ENCODE measurements at regions not wholly inside any gene's neighbourhood (a gene's known extent, or its start where the extent isn't known, plus 50 kb on each side); places are given as distances from the start of the nearest gene placed in this dataset.

DNA sequence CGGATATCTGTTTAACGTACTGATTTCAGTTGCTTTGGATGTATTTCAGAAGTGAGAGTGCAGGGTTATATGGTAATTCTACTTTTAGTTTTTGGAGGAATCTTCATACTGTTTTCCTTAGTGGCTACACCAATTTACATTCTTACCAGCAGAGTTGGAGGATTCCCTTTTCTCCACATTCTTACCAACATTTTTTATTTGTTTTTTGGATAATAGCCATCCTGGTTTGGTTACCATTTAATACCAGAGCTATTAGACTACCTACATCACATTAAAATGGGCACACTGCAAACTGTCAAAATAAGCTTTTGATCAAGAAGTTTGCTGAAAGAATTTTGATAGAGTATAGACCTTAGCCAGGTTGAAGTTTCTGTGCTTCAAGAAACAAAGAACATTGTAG, 217.2 kb upstream of the CFAP20DC start:
- H3K4me1 ChIP-seq: peaks cover 0 to 10% (median 0%) of the 10 kb centered on the region in 12 donors
- H3K27me3 ChIP-seq: no peaks in the 10 kb centered on the region
- no peak overlapping the region for H3K4me3 ChIP-seq
- intact Hi-C loops (cut with DNase I): no loop called here
- TF ChIP-seq POLR2A (IDR thresholded peaks at IDR 0.05): no peak
- TF ChIP-seq, protein P1, sequence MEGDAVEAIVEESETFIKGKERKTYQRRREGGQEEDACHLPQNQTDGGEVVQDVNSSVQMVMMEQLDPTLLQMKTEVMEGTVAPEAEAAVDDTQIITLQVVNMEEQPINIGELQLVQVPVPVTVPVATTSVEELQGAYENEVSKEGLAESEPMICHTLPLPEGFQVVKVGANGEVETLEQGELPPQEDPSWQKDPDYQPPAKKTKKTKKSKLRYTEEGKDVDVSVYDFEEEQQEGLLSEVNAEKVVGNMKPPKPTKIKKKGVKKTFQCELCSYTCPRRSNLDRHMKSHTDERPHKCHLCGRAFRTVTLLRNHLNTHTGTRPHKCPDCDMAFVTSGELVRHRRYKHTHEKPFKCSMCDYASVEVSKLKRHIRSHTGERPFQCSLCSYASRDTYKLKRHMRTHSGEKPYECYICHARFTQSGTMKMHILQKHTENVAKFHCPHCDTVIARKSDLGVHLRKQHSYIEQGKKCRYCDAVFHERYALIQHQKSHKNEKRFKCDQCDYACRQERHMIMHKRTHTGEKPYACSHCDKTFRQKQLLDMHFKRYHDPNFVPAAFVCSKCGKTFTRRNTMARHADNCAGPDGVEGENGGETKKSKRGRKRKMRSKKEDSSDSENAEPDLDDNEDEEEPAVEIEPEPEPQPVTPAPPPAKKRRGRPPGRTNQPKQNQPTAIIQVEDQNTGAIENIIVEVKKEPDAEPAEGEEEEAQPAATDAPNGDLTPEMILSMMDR (IDR thresholded peaks at IDR 0.05): no peak
- no peaks in the 10 kb centered on the region for H3K36me3 ChIP-seq
- H3K9me3 ChIP-seq: no peaks in the 10 kb centered on the region
- H3K27ac ChIP-seq: no peak overlapping the region
- ATAC-seq (no peak), DNase-seq (no peak)
- 93 to 98% (median 95%) methylated on average over 2 of the region's 2 CpGs for WGBS, 4 donors

DNA sequence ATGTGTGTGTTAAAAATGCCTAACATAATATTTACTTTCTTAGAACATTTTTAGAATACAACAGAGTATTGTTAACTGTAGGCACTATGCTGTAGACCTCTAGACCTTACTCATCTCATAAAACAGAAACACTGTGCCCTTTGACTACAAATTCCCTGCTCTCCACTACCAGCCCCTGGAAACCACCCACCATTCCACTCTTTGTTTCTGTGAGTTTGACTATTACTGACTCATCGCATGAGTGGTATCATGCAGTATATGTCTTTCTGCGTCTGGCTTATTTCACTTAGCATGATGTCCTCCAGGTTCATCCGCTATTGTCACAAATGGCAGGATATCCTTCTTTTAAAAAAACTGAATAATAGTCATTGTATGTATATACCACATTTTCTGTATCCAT, 216.7 kb upstream of the CFAP20DC start:
- H3K27ac ChIP-seq: no peak overlapping the region
- H3K4me3 ChIP-seq: no peak overlapping the region
- ATAC-seq (no peak), DNase-seq (no peak)
- H3K4me1 ChIP-seq: peaks cover 0 to 10% (median 0%) of the 10 kb centered on the region in 12 donors
- H3K9me3 ChIP-seq: no peaks in the 10 kb centered on the region
- TF ChIP-seq POLR2A (IDR thresholded peaks at IDR 0.05): no peak
- TF ChIP-seq, protein P1 (IDR thresholded peaks at IDR 0.05): no peak
- no peaks in the 10 kb centered on the region for H3K36me3 ChIP-seq
- H3K27me3 ChIP-seq: no peaks in the 10 kb centered on the region
- intact Hi-C loops (cut with DNase I): no loop called here
- WGBS, 4 donors: 81 to 88% (median 85%) methylated on average over 3 of the region's 3 CpGs

DNA sequence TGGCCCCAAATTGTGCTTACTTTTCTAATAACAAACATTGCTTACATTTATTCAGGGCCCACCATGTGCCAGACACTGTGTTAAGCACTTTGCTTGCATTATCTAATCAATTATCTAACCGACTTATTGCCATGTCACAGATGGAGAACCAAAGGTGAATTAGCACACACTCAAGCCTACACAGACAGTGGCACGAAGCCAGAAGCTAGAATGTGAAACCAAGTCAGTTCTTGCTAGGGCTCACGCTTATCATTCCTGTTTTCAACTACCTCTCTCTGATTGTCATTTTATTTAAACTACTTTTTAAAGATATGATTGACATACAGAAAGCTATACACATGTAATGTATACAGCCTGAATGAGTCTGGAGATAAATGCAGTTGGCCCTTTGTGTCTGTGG, 215.7 kb upstream of the CFAP20DC start:
- no peak for DNase-seq
- Histone ChIP-seq H3K27ac (no peak overlapping the region), H3K27me3 (no peaks in the 10 kb centered on the region), H3K4me1 (peaks cover 0 to 16% (median 0%) of the 10 kb centered on the region in 12 donors), H3K9me3 (no peaks in the 10 kb centered on the region), H3K4me3 (no peak overlapping the region), H3K36me3 (no peaks in the 10 kb centered on the region)
- no peak for TF ChIP-seq POLR2A (IDR thresholded peaks at IDR 0.05)
- TF ChIP-seq, protein P1 (IDR thresholded peaks at IDR 0.05): no peak
- intact Hi-C loops (cut with DNase I): no loop called here
- ATAC-seq: no peak
- WGBS, 4 donors: 72 to 77% (median 74%) methylated on average over 3 of the region's 3 CpGs

DNA sequence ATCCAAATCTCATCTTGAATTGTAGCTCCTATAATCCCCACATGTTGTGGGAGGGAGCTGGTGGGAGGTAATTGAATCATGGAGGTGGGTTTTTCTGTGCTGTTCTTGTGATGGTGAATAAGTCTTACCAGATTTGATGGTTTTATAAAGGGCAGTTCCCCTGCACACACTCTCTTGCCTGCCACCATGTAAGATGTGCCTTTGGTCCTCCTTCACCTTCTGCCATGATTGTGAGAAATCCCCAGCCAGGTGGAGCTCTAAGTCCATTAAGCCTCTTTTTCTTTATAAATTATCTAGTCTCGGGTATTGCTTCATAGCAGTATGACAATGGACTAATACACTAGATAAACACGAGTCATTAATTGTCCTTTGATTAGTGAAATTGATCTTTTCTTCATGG, 214.5 kb upstream of the CFAP20DC start:
- TF ChIP-seq POLR2A (IDR thresholded peaks at IDR 0.05): no peak
- TF ChIP-seq, protein P1 (IDR thresholded peaks at IDR 0.05): no peak
- no peak for ATAC-seq
- intact Hi-C loops (cut with DNase I): no loop called here
- H3K4me1 ChIP-seq: peaks cover 0 to 16% (median 0%) of the 10 kb centered on the region in 12 donors
- no peaks in the 10 kb centered on the region for H3K9me3 ChIP-seq
- no peaks in the 10 kb centered on the region for H3K36me3 ChIP-seq
- H3K27ac ChIP-seq: no peak overlapping the region
- H3K4me3 ChIP-seq: no peak overlapping the region
- 81 to 90% (median 84%) methylated on average over 2 of the region's 2 CpGs for WGBS, 4 donors
- DNase-seq: no peak
- no peaks in the 10 kb centered on the region for H3K27me3 ChIP-seq

Measured in heart left ventricle (tissue), 16 donors.